Pancreas (tissue), 10 donors: ENCODE measurements at regions not wholly inside any gene's neighbourhood (a gene's known extent, or its start where the extent isn't known, plus 50 kb on each side); places are given as distances from the start of the nearest gene placed in this dataset.

Source experiments
- ATAC-seq, 4 donors: fragments of 200-7000 bp; cut with Tn5 transposase; one replicate each; pipeline versions ENCODE4 v1.8.0 to v1.9.1; 2020; ENCODE audit warnings: mild to moderate bottlenecking in 4 of 4, moderate library complexity in 4 of 4
- DNase-seq, 6 donors: peaks; one replicate each; pipeline ENCODE4 v3.0.0-alpha.2; 2020
- FAIRE-seq: peaks from 2 replicates; lab custom pipeline; 2012; peaks lifted over from hg19 to GRCh38; lab: Jason Lieb, UNC
- H3K27ac ChIP-seq, 4 donors: fragments of 200-600 bp; sonication (generic); 1 replicate in 3 of 4; 2 replicates in 1 of 4; pipeline versions ENCODE4 v1.5.0 to v1.8.0; 2020
- H3K27me3 ChIP-seq, 4 donors: fragments of 200-600 bp; one replicate each; pipeline ENCODE4 v1.8.0; 2021
- H3K36me3 ChIP-seq, 3 donors: fragments of 200-600 bp; sonication (generic) in 1 of 3; one replicate each; pipeline versions ENCODE4 v1.5.0 to v1.8.0; 2020 to 2021
- H3K4me1 ChIP-seq, 3 donors: fragments of 200-600 bp; one replicate each; pipeline ENCODE4 v1.8.0; 2021
- H3K4me3 ChIP-seq, 4 donors: fragments of 200-600 bp; sonication (generic) in 2 of 4; one replicate each; pipeline versions ENCODE4 v1.5.0 to v1.8.0; 2020 to 2021
- H3K9me3 ChIP-seq, 4 donors: fragments of 200-600 bp; one replicate each; pipeline ENCODE4 v1.8.0; 2021
- CTCF ChIP-seq, 4 donors: fragments of 200-600 bp; sonication (generic) in 3 of 4; IDR thresholded peaks; one replicate each; pipeline versions ENCODE4 v1.5.0 to v1.8.0; 2021; ENCODE audit warnings: antibody characterized with exemption in 4 of 4
- WGBS, 2 donors: extraction: QIAGEN DNeasy Blood & Tissue Kit; methylation state at CpG; one replicate each; pipeline ENCODE4 v1.1.7; 2013; 5-methylcytosine and 5-hydroxymethylcytosine counted together
- intact Hi-C, 3 donors: fragments of 100-400 bp; cut with DNase I; formaldehyde crosslinking; loops; one replicate each; pipeline versions ENCODE4 v1.11.1 to v1.14.2; 2022
- donor health status: healthy with polysubstance abuse.
- donor health status: DM: no; HTN: no; CAD: no; lungs with moderate emphysema.
- donor health status: DM: no; HTN: no; CAD: no.
- donor health status: control.
- donor health status: control.
- donor health status: Bipolar disorder and iron deficiency.
- donor health status: DM: yes; HTN: yes; CAD: no.
- donor health status: DM: no; HTN: no; CAD: no.
- donor health status: DM: no; HTN: no; CAD: no.
- donor health status: DM: yes; HTN: yes; CAD: no.

GRCh38 chr13:73623281-73623680 is 510.9 kb downstream of the KLF12 start:
- ATAC-seq (no peak), FAIRE-seq (no peak), DNase-seq (no peak)
- intact Hi-C loops, result no loop called here
- Histone ChIP-seq H3K27ac (no peak overlapping the region), H3K4me1 (peaks cover 5 to 9% (median 6%) of the 10 kb centered on the region in 3 donors), H3K36me3 (no peaks in the 10 kb centered on the region), H3K4me3 (no peak overlapping the region), H3K9me3 (no peaks in the 10 kb centered on the region), H3K27me3 (no peaks in the 10 kb centered on the region)
- TF ChIP-seq CTCF (IDR thresholded peaks at IDR 0.05), result no peak
- WGBS, 2 donors, result 34 to 43% methylated on average over 3 of the region's 3 CpGs

GRCh38 chr13:73622381-73622780 is 511.8 kb downstream of the KLF12 start:
- no peaks in the 10 kb centered on the region for H3K9me3 ChIP-seq
- FAIRE-seq (no peak), ATAC-seq (no peak), DNase-seq (no peak)
- no peak for TF ChIP-seq CTCF (IDR thresholded peaks at IDR 0.05)
- intact Hi-C loops, result no loop called here
- no peaks in the 10 kb centered on the region for H3K36me3 ChIP-seq
- WGBS, 2 donors, result 76 to 91% methylated on average over 3 of the region's 3 CpGs
- H3K4me3 ChIP-seq, result no peak overlapping the region
- no peak overlapping the region for H3K27ac ChIP-seq
- H3K27me3 ChIP-seq, result no peaks in the 10 kb centered on the region
- peaks cover 5 to 12% (median 9%) of the 10 kb centered on the region in 3 donors for H3K4me1 ChIP-seq

- peak; percentile 78 to 94 (median 92) for ATAC-seq
- DNase-seq, result peak in 3 of 6 donors; percentile 4 to 30 (median 27)
- Histone ChIP-seq H3K36me3 (no peaks in the 10 kb centered on the region), H3K4me1 (peaks cover 5 to 12% (median 9%) of the 10 kb centered on the region in 3 donors), H3K27me3 (no peaks in the 10 kb centered on the region), H3K4me3 (peak overlapping the region in 1 of 4 donors; percentile 13), H3K27ac (peak overlapping the region in 2 of 4 donors; percentile 45 to 63), H3K9me3 (no peaks in the 10 kb centered on the region)
- TF ChIP-seq CTCF (IDR thresholded peaks at IDR 0.05), result no peak
- no peak for FAIRE-seq
- intact Hi-C loops, result no loop called here
- WGBS, 2 donors, result 11 to 12% methylated on average over 9 of the region's 9 CpGs
Measured at GRCh38 chr13:73618275-73618865, 515.8 kb downstream of the KLF12 start.

GRCh38 chr13:73616861-73617260 is 517.3 kb downstream of the KLF12 start:
- DNase-seq (no peak), ATAC-seq (no peak), FAIRE-seq (no peak)
- intact Hi-C loops, result no loop called here
- no peak for TF ChIP-seq CTCF (IDR thresholded peaks at IDR 0.05)
- H3K9me3 ChIP-seq, result no peaks in the 10 kb centered on the region
- no peaks in the 10 kb centered on the region for H3K36me3 ChIP-seq
- H3K4me1 ChIP-seq, result peaks cover 5 to 12% (median 9%) of the 10 kb centered on the region in 3 donors
- no peaks in the 10 kb centered on the region for H3K27me3 ChIP-seq
- no peak overlapping the region for H3K4me3 ChIP-seq
- H3K27ac ChIP-seq, result no peak overlapping the region
- WGBS, 2 donors, result 88 to 96% methylated on average over 3 of the region's 3 CpGs

GRCh38 chr13:73610799-73611592 is 523.2 kb downstream of the KLF12 start:
- Histone ChIP-seq H3K4me3 (no peak overlapping the region), H3K36me3 (no peaks in the 10 kb centered on the region), H3K4me1 (peaks cover 0 to 8% (median 0%) of the 10 kb centered on the region in 3 donors), H3K27me3 (no peaks in the 10 kb centered on the region), H3K9me3 (no peaks in the 10 kb centered on the region), H3K27ac (no peak overlapping the region)
- ATAC-seq (peak in 1 of 4 donors; percentile 11), FAIRE-seq (no peak), DNase-seq (no peak)
- intact Hi-C loops, result no loop called here
- no peak for TF ChIP-seq CTCF (IDR thresholded peaks at IDR 0.05)
- WGBS, 2 donors, result 62 to 65% methylated on average over 6 of the region's 6 CpGs
